ENCODE measurements at regions not wholly inside any gene's neighbourhood (a gene's known extent, or its start where the extent isn't known, plus 50 kb on each side); places are given as distances from the start of the nearest gene placed in this dataset.

- TF ChIP-seq POLR2A (IDR thresholded peaks at IDR 0.05) (no peak), EP300 (IDR thresholded peaks at IDR 0.05) (no peak), CTCF (IDR thresholded peaks at IDR 0.05) (no peak)
Measured at GRCh38 chr1:163512349-163512989, 190.7 kb downstream of the NUF2 start.
